ENCODE measurements at regions not wholly inside any gene's neighbourhood (a gene's known extent, or its start where the extent isn't known, plus 50 kb on each side); places are given as distances from the start of the nearest gene placed in this dataset.

DNA sequence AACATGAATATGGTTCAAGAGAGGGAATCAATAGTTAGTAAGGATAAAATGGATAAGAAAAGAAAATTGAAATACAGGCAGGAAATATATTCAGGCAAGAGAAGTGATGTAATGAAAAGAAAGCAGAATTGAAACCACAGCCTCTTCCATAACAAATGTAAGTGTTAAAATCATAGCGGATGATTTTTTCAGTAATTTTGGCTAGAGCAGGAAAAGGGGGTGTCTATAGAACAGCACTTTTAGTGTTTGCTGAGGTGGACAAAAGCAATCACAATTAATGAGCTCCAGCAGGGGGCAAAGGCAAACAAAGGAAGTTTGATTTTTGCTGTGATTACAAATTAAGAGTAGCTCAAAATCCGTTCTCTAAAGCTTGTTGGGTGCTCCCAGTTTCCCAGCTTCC is 79.0 kb downstream of the TRIL start:
- Mint-ChIP-seq H3K4me3 (no peak overlapping the region), H3K36me3 (no peaks in the 10 kb centered on the region), H3K27ac (no peak overlapping the region), H3K9me3 (no peaks in the 10 kb centered on the region), H3K27me3 (ENCODE audit: low read depth in 2 of 2) (peaks cover 18 to 53% of the 10 kb centered on the region in 2 donors), H3K4me1 (no peaks in the 10 kb centered on the region)
- WGBS (ENCODE audit: insufficient coverage), result 58% methylated on average over 2 of the region's 2 CpGs
- no peak for ATAC-seq
- TF ChIP-seq, protein P1, sequence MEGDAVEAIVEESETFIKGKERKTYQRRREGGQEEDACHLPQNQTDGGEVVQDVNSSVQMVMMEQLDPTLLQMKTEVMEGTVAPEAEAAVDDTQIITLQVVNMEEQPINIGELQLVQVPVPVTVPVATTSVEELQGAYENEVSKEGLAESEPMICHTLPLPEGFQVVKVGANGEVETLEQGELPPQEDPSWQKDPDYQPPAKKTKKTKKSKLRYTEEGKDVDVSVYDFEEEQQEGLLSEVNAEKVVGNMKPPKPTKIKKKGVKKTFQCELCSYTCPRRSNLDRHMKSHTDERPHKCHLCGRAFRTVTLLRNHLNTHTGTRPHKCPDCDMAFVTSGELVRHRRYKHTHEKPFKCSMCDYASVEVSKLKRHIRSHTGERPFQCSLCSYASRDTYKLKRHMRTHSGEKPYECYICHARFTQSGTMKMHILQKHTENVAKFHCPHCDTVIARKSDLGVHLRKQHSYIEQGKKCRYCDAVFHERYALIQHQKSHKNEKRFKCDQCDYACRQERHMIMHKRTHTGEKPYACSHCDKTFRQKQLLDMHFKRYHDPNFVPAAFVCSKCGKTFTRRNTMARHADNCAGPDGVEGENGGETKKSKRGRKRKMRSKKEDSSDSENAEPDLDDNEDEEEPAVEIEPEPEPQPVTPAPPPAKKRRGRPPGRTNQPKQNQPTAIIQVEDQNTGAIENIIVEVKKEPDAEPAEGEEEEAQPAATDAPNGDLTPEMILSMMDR (IDR thresholded peaks at IDR 0.05), result no peak
- peaks cover 4% of the 10 kb centered on the region for H3K27me3 ChIP-seq (ENCODE audit: control insufficient read depth, insufficient read depth, low read length)
- H3K36me3 ChIP-seq (ENCODE audit: control insufficient read depth, insufficient read depth, low read length), result no peaks in the 10 kb centered on the region
- H3K27ac ChIP-seq (ENCODE audit: low read length), result no peak overlapping the region
- no peaks in the 10 kb centered on the region for H3K9me3 ChIP-seq (ENCODE audit: control insufficient read depth, insufficient read depth, low read length)
- H3K4me1 ChIP-seq (ENCODE audit: control insufficient read depth, insufficient read depth, low read length), result no peaks in the 10 kb centered on the region
- intact Hi-C loops (cut with micrococcal nuclease), result no loop called here
- DNase-seq, result no peak
- H3K4me3 ChIP-seq (ENCODE audit: low read length), result no peak overlapping the region

DNA sequence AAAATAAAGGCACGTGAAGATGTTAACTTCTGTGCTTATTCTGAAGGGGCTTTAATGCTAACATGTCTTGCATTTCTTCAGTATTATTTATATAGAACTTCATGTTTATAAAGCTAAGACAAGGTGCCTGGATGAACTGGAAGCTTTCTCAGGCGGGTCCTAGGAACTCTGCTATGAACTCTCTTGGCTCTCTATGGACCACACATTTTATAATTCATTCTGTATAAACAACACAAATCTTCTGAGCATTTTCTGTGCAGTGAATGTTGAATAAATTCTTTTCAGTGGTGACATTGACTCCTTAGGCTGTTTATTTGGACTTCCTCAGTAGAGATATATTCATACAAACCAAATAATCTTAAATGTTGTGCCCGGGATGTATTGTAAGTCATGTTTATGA is 79.6 kb downstream of the TRIL start:
- no peaks in the 10 kb centered on the region for H3K4me1 Mint-ChIP-seq
- H3K27me3 Mint-ChIP-seq (ENCODE audit: low read depth in 2 of 2), result peaks cover 18 to 56% of the 10 kb centered on the region in 2 donors
- no peak overlapping the region for H3K27ac Mint-ChIP-seq
- Histone ChIP-seq H3K36me3 (ENCODE audit: control insufficient read depth, insufficient read depth, low read length) (no peaks in the 10 kb centered on the region), H3K4me3 (ENCODE audit: low read length) (no peak overlapping the region), H3K4me1 (ENCODE audit: control insufficient read depth, insufficient read depth, low read length) (no peaks in the 10 kb centered on the region), H3K27ac (ENCODE audit: low read length) (no peak overlapping the region), H3K27me3 (ENCODE audit: control insufficient read depth, insufficient read depth, low read length) (peaks cover 3% of the 10 kb centered on the region), H3K9me3 (ENCODE audit: control insufficient read depth, insufficient read depth, low read length) (no peaks in the 10 kb centered on the region)
- ATAC-seq (no peak), DNase-seq (no peak)
- WGBS (ENCODE audit: insufficient coverage), result 83% methylated on average over 1 of the region's 3 CpGs
- TF ChIP-seq, protein P1 (IDR thresholded peaks at IDR 0.05), result no peak
- no peaks in the 10 kb centered on the region for H3K36me3 Mint-ChIP-seq
- intact Hi-C loops (cut with micrococcal nuclease), result no loop called here
- no peaks in the 10 kb centered on the region for H3K9me3 Mint-ChIP-seq
- H3K4me3 Mint-ChIP-seq, result no peak overlapping the region

All from natural killer cell (primary cell).